ENCODE measurements at regions not wholly inside any gene's neighbourhood (a gene's known extent, or its start where the extent isn't known, plus 50 kb on each side); places are given as distances from the start of the nearest gene placed in this dataset.

DNA sequence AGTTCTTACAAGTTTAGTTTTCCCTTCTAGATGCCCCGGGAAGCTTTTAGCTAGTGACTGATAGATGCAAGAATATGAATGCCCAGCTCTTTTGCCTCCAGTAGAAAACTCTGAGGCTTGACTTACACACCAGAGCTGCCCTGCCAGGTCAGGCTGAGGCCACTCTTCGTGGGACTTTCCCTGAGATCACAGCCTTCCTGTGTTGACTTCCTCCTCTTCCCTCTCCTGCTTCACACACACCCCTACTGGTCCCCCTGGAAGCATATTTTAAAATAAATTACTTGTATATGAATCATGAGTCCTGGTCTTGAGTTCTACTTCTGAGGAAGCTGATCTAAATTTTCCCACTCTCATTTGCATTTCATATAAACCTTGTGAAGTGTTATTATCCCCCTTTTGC, 413.7 kb downstream of the PDCD6IP start:
- TF ChIP-seq, protein P1, sequence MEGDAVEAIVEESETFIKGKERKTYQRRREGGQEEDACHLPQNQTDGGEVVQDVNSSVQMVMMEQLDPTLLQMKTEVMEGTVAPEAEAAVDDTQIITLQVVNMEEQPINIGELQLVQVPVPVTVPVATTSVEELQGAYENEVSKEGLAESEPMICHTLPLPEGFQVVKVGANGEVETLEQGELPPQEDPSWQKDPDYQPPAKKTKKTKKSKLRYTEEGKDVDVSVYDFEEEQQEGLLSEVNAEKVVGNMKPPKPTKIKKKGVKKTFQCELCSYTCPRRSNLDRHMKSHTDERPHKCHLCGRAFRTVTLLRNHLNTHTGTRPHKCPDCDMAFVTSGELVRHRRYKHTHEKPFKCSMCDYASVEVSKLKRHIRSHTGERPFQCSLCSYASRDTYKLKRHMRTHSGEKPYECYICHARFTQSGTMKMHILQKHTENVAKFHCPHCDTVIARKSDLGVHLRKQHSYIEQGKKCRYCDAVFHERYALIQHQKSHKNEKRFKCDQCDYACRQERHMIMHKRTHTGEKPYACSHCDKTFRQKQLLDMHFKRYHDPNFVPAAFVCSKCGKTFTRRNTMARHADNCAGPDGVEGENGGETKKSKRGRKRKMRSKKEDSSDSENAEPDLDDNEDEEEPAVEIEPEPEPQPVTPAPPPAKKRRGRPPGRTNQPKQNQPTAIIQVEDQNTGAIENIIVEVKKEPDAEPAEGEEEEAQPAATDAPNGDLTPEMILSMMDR (IDR thresholded peaks at IDR 0.05), result no peak
- ATAC-seq (ENCODE audit: low FRiP score) (no peak), DNase-seq (ENCODE audit: low spot score) (no peak)

DNA sequence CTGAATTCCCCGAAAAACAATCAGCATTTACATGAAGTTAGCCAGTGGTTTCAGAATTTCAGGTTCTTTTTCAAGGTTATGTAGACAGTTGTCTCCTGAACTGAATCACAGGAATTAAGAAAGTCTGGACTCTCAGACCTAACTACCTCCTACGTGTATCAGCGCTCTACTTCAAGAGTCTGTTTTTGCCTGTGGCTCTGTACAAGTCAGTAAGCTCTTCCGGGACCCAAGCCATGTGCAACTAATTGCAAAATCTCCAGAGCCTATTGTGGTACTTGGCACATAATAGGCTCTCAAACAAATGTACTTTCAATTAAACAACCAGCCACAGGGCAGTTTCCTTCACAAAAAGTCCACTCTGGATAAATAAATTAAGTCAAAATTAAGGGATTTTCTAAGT, 414.2 kb downstream of the PDCD6IP start:
- DNase-seq (ENCODE audit: low spot score) (no peak), ATAC-seq (ENCODE audit: low FRiP score) (peak; percentile 55)
- TF ChIP-seq, protein P1 (IDR thresholded peaks at IDR 0.05), result no peak

DNA sequence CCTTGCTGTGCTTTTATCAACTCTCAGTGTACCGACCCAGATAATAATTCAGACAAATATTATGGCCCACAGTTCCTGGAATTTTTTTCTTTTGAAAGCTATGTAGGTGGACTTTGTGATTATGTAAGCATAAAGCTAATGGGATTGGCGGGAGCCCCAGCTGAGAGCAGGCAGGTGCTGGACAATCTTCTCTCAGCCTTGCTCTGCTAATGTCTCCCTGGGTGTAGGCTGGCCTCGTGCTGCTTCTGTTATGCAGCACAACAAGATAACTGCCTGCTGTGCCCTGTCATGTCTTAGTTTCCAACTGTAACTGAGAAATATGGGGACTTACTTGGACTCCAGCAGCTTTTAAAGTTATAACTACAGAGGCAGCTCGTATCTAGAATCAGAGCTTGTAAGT, 415.0 kb downstream of the PDCD6IP start:
- TF ChIP-seq, protein P1 (IDR thresholded peaks at IDR 0.05), result no peak
- DNase-seq (ENCODE audit: low spot score) (no peak), ATAC-seq (ENCODE audit: low FRiP score) (no peak)

DNA sequence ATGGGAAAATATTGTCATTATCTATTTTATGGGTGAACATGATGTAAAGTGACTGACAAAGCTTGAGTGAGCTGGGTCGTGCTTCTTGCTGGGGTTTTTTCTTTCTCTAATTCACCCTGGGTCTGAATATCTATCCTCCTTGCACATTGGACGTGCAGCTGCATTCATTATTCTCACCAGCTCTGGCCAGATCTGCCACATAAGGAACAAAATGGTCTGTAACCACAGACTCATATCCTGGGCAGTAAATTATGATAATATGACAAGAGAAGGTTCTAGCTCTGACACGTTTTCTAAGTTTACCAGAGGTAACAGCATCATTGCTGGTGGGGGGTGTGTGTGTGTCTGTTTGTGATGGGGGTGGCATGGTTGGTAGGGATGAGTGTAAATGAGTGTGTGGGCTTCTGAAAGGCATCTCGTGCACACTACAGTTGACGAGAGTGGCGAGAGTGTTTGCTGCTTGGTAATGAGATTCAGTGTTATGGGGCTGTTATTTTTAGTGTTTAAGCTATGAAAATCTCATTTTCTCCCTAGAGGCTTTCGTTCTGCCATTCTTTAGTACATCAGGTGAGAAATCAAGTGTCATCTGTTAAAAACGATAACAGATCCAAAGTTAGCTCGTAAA, 418.4 kb downstream of the PDCD6IP start:
- ATAC-seq (ENCODE audit: low FRiP score) (no peak), DNase-seq (ENCODE audit: low spot score) (no peak)
- TF ChIP-seq, protein P1 (IDR thresholded peaks at IDR 0.05), result no peak

DNA sequence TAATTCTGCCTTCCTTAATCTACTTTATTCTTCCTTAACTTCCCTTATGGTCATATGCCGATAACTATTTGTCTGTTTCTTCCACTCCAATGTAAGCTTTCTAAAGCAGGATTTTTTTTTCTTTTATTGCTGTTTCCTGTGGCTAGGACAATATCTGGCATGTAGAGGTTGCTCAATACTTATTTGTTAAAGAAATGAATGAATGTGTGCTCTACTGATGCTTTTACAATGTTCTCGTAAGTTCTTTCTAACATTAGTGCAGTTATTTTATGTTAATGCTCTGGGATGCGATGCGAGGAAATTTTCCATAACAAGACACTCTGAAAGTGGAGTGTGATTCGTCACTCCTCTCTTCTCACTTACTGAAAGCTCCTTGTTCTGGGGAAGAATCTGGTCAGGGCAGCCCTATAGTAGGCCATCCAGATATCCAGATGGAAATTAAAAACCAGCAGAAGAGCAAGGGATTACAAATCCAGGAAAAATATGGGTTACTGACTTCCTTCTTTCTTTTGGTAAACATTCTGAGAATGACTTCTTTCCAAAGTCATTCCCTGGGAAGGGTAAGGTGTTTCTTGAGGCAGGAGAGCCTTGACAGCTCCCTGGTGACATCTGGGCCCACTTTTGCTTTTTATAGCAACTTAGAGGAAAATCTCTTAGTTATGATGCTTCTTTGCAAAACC, 420.4 kb downstream of the PDCD6IP start:
- ATAC-seq (ENCODE audit: low FRiP score) (no peak), DNase-seq (ENCODE audit: low spot score) (no peak)
- TF ChIP-seq, protein P1 (IDR thresholded peaks at IDR 0.05), result no peak

DNA sequence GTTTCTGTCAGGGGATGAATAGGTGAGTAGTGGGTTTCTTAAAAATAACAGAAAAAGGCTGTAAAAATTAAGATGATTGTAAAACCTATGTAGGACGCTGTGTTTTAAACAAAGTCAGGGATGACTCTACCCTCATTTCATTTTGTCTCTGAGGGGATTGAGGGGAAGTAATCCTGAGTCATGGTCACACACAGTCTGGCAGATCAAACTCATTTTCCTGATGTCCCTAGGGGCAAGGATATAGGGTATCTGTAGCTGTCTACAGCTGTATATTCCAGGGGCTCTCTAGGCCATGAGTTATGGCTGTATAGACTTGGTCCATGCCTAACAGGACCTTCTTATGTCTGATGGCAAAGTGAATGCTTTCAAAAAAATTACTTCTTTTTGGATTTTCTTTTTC, 421.1 kb downstream of the PDCD6IP start:
- TF ChIP-seq, protein P1 (IDR thresholded peaks at IDR 0.05), result no peak
- DNase-seq (ENCODE audit: low spot score) (no peak), ATAC-seq (ENCODE audit: low FRiP score) (no peak)

DNA sequence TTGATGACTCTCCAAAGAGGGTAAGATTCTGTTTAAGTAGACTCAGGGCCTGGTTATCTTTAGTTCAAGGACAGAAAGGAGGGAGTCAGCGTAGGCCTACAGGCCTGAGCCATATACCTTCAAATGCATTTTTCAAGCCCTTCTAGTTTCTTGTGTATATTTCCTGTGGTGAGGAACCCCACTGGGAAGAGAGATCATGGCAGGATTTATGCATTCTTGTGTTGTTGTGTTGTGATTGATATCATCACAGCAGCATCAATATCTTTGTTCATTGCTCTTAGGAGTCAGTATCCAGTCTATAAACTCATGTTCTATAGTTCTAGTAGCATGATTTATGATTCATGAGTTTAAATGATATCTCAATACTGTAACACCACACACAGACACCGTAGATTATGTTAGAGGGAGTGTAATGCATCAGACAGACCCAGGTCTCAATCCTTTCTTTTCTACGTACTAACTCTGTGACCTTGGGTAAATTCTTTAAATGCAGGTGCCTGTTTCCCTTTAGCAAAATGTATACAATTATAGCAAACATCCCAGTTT, 427.5 kb downstream of the PDCD6IP start:
- DNase-seq (ENCODE audit: low spot score), result no peak
- no peak for ATAC-seq (ENCODE audit: low FRiP score)
- TF ChIP-seq, protein P1 (IDR thresholded peaks at IDR 0.05), result no peak

All from omental fat pad (tissue), 3 donors.